Effector CD4-positive, alpha-beta T cell (primary cell): ENCODE measurements at regions not wholly inside any gene's neighbourhood (a gene's known extent, or its start where the extent isn't known, plus 50 kb on each side); places are given as distances from the start of the nearest gene placed in this dataset.
"Not testable (repeated sequence)": the region's sequence is repeated elsewhere in the genome, so short reads cannot be mapped to it uniquely, and the experiment has no call there.

Experiments
- DNase-seq: peaks from one replicate; pipeline ENCODE4 v3.0.0-alpha.2; 2020

- no peak for DNase-seq
These were observed 206.1 kb upstream of the RND3 start for GRCh38 chr2:150693556-150693955.

DNA sequence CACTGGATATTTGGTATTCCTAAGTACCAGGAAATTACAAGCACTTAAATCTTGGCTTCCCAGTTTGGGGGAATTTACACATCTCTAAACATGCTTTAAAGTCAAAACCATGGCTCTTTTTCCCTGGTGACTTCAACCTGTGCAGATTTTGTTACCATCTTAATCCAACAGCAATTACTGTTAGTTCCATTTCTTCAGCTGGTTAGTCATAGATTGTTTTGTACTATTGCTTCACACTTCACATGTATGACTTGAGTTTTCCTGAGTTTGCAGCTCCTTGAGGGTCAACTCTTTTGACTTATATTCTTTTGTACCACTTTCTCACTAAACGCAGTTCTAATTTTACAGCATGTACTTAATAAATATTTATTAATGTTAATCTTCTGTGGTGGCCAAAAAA is 203.4 kb upstream of the RND3 start:
- DNase-seq = no peak

- DNase-seq = no peak
These were observed 202.8 kb upstream of the RND3 start for GRCh38 chr2:150690261-150690660.

DNA sequence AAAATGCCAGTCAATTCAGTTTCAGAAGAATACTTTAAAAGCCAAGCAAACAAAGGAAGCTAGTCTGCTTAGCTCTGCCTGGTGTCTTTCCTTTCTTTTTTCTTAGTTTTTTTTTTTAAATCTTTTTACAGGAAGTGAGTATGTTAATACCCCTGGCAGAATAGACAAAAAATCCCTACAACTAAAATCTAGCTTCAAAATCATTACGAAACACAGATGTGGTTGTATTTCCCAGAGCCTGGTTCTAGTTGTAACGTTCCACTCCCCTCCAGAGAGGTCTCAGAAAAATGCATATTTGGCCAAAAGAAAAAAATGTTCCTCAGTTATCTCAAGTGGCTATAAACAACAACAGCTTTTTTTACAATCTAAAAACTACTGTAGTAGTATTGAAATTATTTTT is 202.1 kb upstream of the RND3 start:
- no peak for DNase-seq

DNA sequence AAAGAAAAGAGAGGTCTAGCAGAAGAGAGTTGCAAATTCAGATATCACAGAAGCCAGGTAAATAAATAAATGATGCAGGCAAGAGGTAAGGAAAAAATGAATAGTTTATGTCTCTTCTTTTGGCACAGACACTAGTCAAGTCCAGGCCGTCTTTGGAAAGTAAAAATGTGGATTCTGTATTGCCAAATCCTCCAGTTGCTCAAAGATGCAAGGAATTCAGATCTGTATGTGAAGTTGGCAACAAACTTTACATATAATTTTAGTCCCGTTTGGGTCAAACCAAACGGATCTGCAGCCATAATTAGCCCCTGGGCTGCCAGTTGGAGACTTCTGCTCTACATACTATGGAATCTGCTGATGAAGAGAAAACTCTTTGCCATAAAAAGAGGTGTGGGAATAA is 200.5 kb upstream of the RND3 start:
- DNase-seq = no peak

DNA sequence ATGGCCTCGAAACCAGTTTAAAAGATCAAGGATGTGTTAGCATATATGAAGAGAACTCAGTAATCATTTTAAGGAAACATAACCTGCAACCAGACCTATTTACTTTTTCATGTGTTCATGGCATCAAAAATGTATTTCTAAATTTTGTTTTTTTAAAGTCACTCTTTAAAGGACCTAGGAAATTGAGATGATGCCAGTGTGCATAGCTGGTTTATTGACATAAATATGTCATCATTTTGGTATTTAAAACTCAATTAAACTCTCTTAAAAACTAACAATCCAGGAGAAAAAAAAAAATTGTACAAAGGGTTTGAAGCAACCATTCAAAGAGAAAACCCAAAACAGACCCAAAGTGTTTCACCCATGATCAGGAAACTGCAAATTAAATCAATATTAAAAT is 198.9 kb upstream of the RND3 start:
- no peak for DNase-seq

GRCh38 chr2:150681120-150681804 is 193.8 kb upstream of the RND3 start:
- no peak for DNase-seq

- DNase-seq = no peak
These were observed 192.1 kb upstream of the RND3 start for GRCh38 chr2:150679456-150680120.

DNA sequence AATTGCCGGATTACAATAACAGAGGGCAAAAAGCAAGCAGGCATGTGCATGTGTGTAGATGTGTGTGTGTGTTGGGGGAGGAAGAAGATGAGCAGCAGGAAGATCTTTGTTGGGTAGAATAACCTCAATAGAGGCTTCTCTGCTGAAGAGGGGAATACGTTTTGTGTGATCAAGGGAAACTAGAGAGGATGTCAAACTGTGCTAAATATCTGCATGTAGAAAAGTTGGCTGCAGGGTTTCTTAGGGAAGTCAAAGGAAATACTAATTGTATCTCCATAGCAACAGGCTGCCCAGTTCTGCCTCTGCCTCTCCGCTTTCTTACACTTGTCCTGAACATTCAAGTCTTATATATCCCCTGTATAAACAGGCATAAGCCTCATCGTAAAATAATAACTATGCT is 190.1 kb upstream of the RND3 start:
- DNase-seq = no peak

- DNase-seq = no peak
These were observed 189.4 kb upstream of the RND3 start for GRCh38 chr2:150676747-150677383.

DNA sequence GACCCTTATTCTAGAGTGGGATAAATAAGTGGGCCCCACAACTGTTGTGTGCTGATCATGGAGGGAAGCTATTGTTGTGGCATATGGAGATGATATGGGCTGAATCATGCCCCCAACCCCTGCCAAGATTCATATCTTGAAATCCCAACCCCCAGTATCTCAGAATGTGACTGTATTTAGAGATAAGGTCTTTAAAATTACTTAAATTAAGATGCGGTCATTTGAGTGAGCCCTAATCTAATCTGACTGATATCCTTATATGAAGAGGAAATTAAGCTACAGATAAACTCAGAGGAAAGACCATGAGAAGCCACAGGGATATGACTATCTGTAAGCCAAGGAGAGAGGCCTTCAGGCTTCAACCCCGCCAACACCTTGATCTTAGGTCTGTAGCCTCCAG is 188.3 kb upstream of the RND3 start:
- DNase-seq = no peak

- no peak for DNase-seq
These were observed 186.8 kb upstream of the RND3 start for GRCh38 chr2:150674283-150674682.

DNA sequence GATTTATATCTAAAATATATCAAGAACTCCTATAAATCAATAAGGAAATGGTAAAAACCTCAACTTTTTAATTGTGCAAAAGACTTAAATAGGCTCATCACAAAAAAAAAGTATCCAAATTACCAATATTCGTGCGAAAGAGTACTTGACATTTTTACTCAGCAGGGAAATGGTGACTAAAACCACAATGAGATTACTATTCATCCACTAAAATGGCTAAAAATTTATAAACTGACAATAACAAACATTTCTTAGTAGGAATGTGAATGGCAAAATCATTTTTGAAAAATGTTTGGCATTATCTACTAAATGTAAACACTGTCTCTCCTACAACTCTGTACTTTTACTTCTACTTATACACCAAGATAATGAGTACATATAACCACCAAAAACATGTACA is 184.8 kb upstream of the RND3 start:
- DNase-seq = no peak

DNA sequence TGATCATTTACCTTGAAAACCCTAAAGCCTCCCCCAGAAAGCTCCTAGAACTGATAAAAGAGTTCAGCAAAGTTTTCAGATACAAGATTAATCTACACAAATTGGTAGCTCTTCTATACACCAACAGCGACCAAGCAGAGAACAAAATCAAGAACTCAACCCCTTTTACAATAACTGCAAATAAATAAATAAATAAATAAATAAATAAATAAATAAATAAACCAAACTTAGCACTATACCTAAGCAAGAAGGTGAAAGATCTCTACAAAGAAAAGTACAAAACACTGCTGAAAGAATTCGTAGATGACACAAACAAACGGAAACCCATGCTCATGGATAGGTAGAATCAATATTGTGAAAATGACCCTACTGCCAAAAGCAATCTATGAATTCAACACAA is 182.0 kb upstream of the RND3 start:
- no peak for DNase-seq

DNA sequence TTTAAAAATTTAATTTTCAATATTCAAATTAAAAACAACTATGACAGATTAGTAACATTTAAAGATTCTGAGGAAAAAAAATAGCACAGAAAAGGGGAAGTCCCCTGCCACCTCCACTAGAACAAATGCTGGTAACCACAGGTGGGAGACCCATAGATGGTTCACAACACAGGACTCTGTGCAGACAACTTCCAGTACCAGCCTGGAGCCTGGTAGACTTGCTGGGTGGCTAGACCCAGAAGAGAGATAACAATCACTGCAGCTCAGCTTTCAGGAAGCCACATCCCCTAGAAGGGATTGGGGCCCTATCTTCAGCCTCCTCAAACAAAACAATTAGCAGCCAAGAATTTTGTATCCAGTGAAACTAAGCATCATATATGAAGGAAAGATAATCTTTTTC is 179.6 kb upstream of the RND3 start:
- not testable (repeated sequence) for DNase-seq

DNA sequence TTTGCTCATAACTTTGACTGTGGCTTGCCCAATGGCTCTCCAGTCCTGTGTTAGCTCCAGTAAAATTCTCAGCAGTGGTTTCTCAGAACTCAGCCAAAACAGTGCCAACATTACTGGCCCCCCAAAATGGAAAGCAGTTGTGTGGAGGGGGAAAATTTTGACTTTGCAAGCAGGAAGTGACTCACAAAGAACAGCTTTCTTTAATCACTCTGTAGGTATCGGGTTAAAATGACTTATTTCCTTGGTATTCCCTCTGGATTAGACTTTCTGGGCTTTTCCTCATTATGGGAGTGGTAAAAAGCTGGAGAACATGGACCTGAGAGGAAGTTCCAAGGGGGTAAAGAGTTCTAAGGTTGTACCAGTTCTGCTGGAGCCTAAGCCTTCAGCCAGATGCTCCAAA is 175.7 kb upstream of the RND3 start:
- no peak for DNase-seq

DNA sequence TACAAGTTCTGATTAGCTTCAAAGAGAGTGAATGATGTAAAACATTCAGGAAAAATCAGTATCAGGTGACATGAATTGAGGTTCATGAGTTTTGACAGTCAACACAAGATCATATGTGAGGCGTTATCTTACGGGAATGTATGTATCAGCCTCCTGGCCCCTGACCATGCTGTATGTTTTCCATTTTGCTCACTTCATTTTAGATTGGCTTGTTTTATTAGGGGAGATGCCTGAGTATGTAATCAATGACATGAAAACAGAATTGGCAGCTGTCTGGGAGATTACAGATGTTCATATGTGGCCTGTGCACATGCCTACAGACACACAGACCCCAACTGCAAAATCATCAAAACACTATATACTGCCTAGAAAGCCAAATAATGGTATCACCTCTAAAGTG is 168.5 kb upstream of the RND3 start:
- DNase-seq = no peak

GRCh38 chr2:150653351-150653750 is 165.9 kb upstream of the RND3 start:
- no peak for DNase-seq

GRCh38 chr2:150647943-150648342 is 160.5 kb upstream of the RND3 start:
- no peak for DNase-seq

GRCh38 chr2:150646746-150647145 is 159.3 kb upstream of the RND3 start:
- no peak for DNase-seq

GRCh38 chr2:150644298-150645067 is 157.0 kb upstream of the RND3 start:
- no peak for DNase-seq

DNA sequence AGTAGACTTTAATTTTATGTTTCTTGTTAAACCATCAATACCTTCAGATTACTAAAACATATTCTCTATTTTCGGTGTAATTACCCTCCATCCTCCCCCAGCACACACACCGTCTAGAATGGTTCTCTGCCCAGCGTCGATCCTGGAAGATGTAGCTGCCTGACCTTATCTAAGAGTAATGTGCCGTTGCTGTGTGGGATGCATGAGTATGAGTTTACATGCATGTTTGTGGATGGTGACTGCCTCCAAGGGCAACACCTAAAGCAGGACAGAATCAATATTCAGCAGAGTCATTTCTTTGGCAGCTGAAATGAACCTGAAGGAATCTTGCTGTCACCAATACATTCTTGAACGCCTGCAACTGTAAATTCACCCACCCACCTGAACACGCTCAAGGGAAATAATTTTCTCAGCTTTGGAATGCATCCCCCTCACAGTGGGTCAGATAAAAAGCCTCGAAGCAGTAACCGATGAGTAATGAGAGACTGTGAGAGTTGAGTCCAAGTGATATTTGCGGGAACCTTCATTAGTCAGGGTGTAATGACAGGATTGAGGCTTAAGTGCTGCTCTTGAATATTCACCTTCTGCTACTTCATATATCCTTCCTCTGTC is 155.8 kb upstream of the RND3 start:
- no peak for DNase-seq

DNA sequence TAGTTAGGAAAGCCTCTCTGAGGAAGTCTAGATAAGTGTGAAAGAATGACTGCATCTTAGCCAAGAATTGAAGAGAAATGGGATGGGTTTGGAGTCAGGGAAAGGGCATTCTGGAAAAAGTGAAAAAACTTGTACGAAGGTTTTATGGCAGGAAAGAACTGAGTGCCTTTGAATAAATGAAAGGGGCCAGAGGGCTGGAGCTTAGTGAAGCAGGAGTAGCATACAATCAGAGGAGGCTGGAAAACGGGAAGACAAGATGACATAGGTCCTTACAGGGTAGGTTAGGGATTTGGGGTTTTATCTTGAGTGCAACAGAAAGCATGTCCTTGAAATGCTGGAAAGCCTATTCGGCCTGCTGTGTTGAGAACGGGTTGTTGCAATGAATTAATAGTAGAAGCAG is 152.6 kb upstream of the RND3 start:
- no peak for DNase-seq
